HG03095 (cell line): ENCODE measurements at regions not wholly inside any gene's neighbourhood (a gene's known extent, or its start where the extent isn't known, plus 50 kb on each side); places are given as distances from the start of the nearest gene placed in this dataset.
"Not testable (repeated sequence)": the region's sequence is repeated elsewhere in the genome, so short reads cannot be mapped to it uniquely, and the experiment has no call there.

Experiments used
- ATAC-seq: cut with Tn5 transposase; IDR thresholded peaks from one replicate; pipeline ENCODE4 v1.9.1; 2021; ENCODE audit warnings: moderate library complexity; ENCODE audit not compliant: unreplicated experiment

GRCh38 chr2:226299771-226300170, 499.8 kb downstream of the IRS1 start:
- ATAC-seq, result no peak

GRCh38 chr2:226295681-226296080, 503.9 kb downstream of the IRS1 start:
- ATAC-seq, result no peak

GRCh38 chr2:226295123-226295522, 504.5 kb downstream of the IRS1 start:
- ATAC-seq, result no peak

GRCh38 chr2:226291281-226291680, 508.3 kb downstream of the IRS1 start:
- ATAC-seq, result not testable (repeated sequence)

GRCh38 chr2:226286916-226287315, 512.7 kb downstream of the IRS1 start:
- no peak for ATAC-seq

GRCh38 chr2:226283796-226284195, 515.8 kb downstream of the IRS1 start:
- ATAC-seq, result no peak

GRCh38 chr2:226282151-226282550, 517.5 kb downstream of the IRS1 start:
- no peak for ATAC-seq

GRCh38 chr2:226280136-226280535, 519.5 kb downstream of the IRS1 start:
- not testable (repeated sequence) for ATAC-seq

GRCh38 chr2:226275215-226275614, 524.4 kb downstream of the IRS1 start:
- no peak for ATAC-seq

GRCh38 chr2:226274143-226274542, 525.5 kb downstream of the IRS1 start:
- ATAC-seq, result no peak

GRCh38 chr2:226273440-226273839, 526.2 kb downstream of the IRS1 start:
- no peak for ATAC-seq

- no peak for ATAC-seq
Measured at GRCh38 chr2:226272435-226272834, 527.2 kb downstream of the IRS1 start.

GRCh38 chr2:226270285-226271058, 529.1 kb downstream of the IRS1 start:
- no peak for ATAC-seq

GRCh38 chr2:226267516-226268289, 531.9 kb downstream of the IRS1 start:
- ATAC-seq, result no peak

- ATAC-seq, result no peak
Measured at GRCh38 chr2:226256709-226257376, 542.8 kb downstream of the IRS1 start.

- ATAC-seq, result no peak
Measured at GRCh38 chr2:226256237-226256636, 543.4 kb downstream of the IRS1 start.

- ATAC-seq, result no peak
Measured at GRCh38 chr2:226251661-226252060, 548.0 kb downstream of the IRS1 start.

GRCh38 chr2:226247289-226248275, 552.0 kb downstream of the IRS1 start:
- no peak for ATAC-seq

- ATAC-seq, result no peak
Measured at GRCh38 chr2:226234187-226234586, 565.4 kb downstream of the IRS1 start.

- ATAC-seq, result no peak
Measured at GRCh38 chr2:226233388-226233787, 566.2 kb downstream of the IRS1 start.
